ENCODE measurements at regions not wholly inside any gene's neighbourhood (a gene's known extent, or its start where the extent isn't known, plus 50 kb on each side); places are given as distances from the start of the nearest gene placed in this dataset.

GRCh38 chr6:147699637-147700036 lies 191.1 kb downstream of the SAMD5 start:
- ChIA-PET POLR2A (no interaction called here), CTCF (no interaction called here)
- no peak for ATAC-seq (ENCODE audit: poor library complexity)

GRCh38 chr6:147700436-147701209 lies 192.1 kb downstream of the SAMD5 start:
- POLR2A ChIA-PET = no interaction called here
- H3K27ac Mint-ChIP-seq = no peak overlapping the region
- H3K4me1 Mint-ChIP-seq (ENCODE audit: low read depth) = no peaks in the 10 kb centered on the region
- no peaks in the 10 kb centered on the region for H3K27me3 ChIP-seq (ENCODE audit: control insufficient read depth in 1 of 2, insufficient read depth in 2 of 2, low read length in 2 of 2)
- no peak overlapping the region for H3K4me3 Mint-ChIP-seq
- no peaks in the 10 kb centered on the region for H3K9me3 ChIP-seq (ENCODE audit: control insufficient read depth in 1 of 2, insufficient read depth in 1 of 2, low read length in 2 of 2)
- H3K9me3 Mint-ChIP-seq = no peaks in the 10 kb centered on the region
- no peaks in the 10 kb centered on the region for H3K36me3 Mint-ChIP-seq (ENCODE audit: low read depth)
- ATAC-seq (ENCODE audit: poor library complexity) (no peak), DNase-seq (no peak)
- no peak overlapping the region for H3K27ac ChIP-seq (ENCODE audit: low read depth in 1 of 2, low read length in 2 of 2)
- intact Hi-C loops (cut with DNase I, micrococcal nuclease) = no loop called here
- no peaks in the 10 kb centered on the region for H3K27me3 Mint-ChIP-seq
- no peak for TF ChIP-seq CTCF (IDR thresholded peaks at IDR 0.05)
- H3K4me3 ChIP-seq (ENCODE audit: low read length) = no peak overlapping the region
- H3K36me3 ChIP-seq (ENCODE audit: insufficient read depth, low read length) = no peaks in the 10 kb centered on the region
- H3K4me1 ChIP-seq (ENCODE audit: insufficient read depth, low read length) = no peaks in the 10 kb centered on the region
- CTCF ChIA-PET = no interaction called here

More at GRCh38 chr6:147699637-147700036, 191.1 kb downstream of the SAMD5 start:
- no peak overlapping the region for H3K27ac ChIP-seq (ENCODE audit: low read depth in 1 of 2, low read length in 2 of 2)
- H3K27me3 ChIP-seq (ENCODE audit: control insufficient read depth in 1 of 2, insufficient read depth in 2 of 2, low read length in 2 of 2) = no peaks in the 10 kb centered on the region
- no peaks in the 10 kb centered on the region for H3K36me3 ChIP-seq (ENCODE audit: insufficient read depth, low read length)
- H3K27ac Mint-ChIP-seq = no peak overlapping the region
- TF ChIP-seq CTCF (IDR thresholded peaks at IDR 0.05) = no peak
- H3K4me1 ChIP-seq (ENCODE audit: insufficient read depth, low read length) = no peaks in the 10 kb centered on the region
- H3K4me3 ChIP-seq (ENCODE audit: low read length) = no peak overlapping the region
- H3K9me3 ChIP-seq (ENCODE audit: control insufficient read depth in 1 of 2, insufficient read depth in 1 of 2, low read length in 2 of 2) = no peaks in the 10 kb centered on the region
- DNase-seq = no peak
- H3K9me3 Mint-ChIP-seq = no peaks in the 10 kb centered on the region
- no peaks in the 10 kb centered on the region for H3K36me3 Mint-ChIP-seq (ENCODE audit: low read depth)
- H3K4me3 Mint-ChIP-seq = no peak overlapping the region
- intact Hi-C loops (cut with DNase I, micrococcal nuclease) = no loop called here
- no peaks in the 10 kb centered on the region for H3K4me1 Mint-ChIP-seq (ENCODE audit: low read depth)
- H3K27me3 Mint-ChIP-seq = no peaks in the 10 kb centered on the region

- intact Hi-C loops (cut with DNase I, micrococcal nuclease) = no loop called here
- no peak overlapping the region for H3K4me3 Mint-ChIP-seq
- no peaks in the 10 kb centered on the region for H3K9me3 ChIP-seq (ENCODE audit: control insufficient read depth in 1 of 2, insufficient read depth in 1 of 2, low read length in 2 of 2)
- no peaks in the 10 kb centered on the region for H3K9me3 Mint-ChIP-seq
- H3K27me3 ChIP-seq (ENCODE audit: control insufficient read depth in 1 of 2, insufficient read depth in 2 of 2, low read length in 2 of 2) = no peaks in the 10 kb centered on the region
- no peaks in the 10 kb centered on the region for H3K36me3 ChIP-seq (ENCODE audit: insufficient read depth, low read length)
- POLR2A ChIA-PET = no interaction called here
- no peak overlapping the region for H3K4me3 ChIP-seq (ENCODE audit: low read length)
- H3K4me1 Mint-ChIP-seq (ENCODE audit: low read depth) = no peaks in the 10 kb centered on the region
- DNase-seq = no peak
- CTCF ChIA-PET = no interaction called here
- ATAC-seq (ENCODE audit: poor library complexity) = no peak
- H3K27me3 Mint-ChIP-seq = no peaks in the 10 kb centered on the region
- TF ChIP-seq CTCF (IDR thresholded peaks at IDR 0.05) = no peak
- H3K36me3 Mint-ChIP-seq (ENCODE audit: low read depth) = no peaks in the 10 kb centered on the region
- H3K27ac Mint-ChIP-seq = no peak overlapping the region
- no peak overlapping the region for H3K27ac ChIP-seq (ENCODE audit: low read depth in 1 of 2, low read length in 2 of 2)
- H3K4me1 ChIP-seq (ENCODE audit: insufficient read depth, low read length) = no peaks in the 10 kb centered on the region
Observed at GRCh38 chr6:147704691-147705090, 196.2 kb downstream of the SAMD5 start.

Measured in CD4-positive, alpha-beta T cell (primary cell).